H9 (cell line): ENCODE measurements at regions not wholly inside any gene's neighbourhood (a gene's known extent, or its start where the extent isn't known, plus 50 kb on each side); places are given as distances from the start of the nearest gene placed in this dataset.

Experiments used
- DNase-seq: peaks from one replicate; pipeline ENCODE4 v3.0.0-alpha.2; 2017
- H2AFZ ChIP-seq: one replicate; pipeline ENCODE4 v1.6.1; 2013; ENCODE audit warnings: mild to moderate bottlenecking, low read length, control low read depth, moderate library complexity
- H2AK5ac ChIP-seq: 2 replicates; pipeline ENCODE4 v1.6.1; 2013; ENCODE audit warnings: low read length, control low read depth, mixed read lengths; ENCODE audit not compliant: insufficient read length
- H2BK120ac ChIP-seq: one replicate; pipeline ENCODE4 v1.6.1; 2013; ENCODE audit warnings: low read depth, mild to moderate bottlenecking, low read length, control low read depth, inconsistent platforms; ENCODE audit not compliant: poor library complexity, severe bottlenecking
- H2BK12ac ChIP-seq: 2 replicates; pipeline ENCODE4 v1.6.1; 2013; ENCODE audit warnings: low read length, control low read depth, mixed read lengths, low read depth; ENCODE audit not compliant: insufficient read length
- H2BK15ac ChIP-seq: 2 replicates; pipeline ENCODE4 v1.6.1; 2013; ENCODE audit warnings: low read depth, low read length, control low read depth
- H2BK20ac ChIP-seq: one replicate; pipeline ENCODE4 v1.6.1; 2013; ENCODE audit warnings: low read depth, mild to moderate bottlenecking, low read length, control low read depth, inconsistent platforms; ENCODE audit not compliant: poor library complexity, severe bottlenecking
- H2BK5ac ChIP-seq: 2 replicates; pipeline ENCODE4 v1.6.1; 2013; ENCODE audit warnings: low read length, control low read depth, mixed read lengths; ENCODE audit not compliant: insufficient read length
- H3K14ac ChIP-seq: 2 replicates; pipeline ENCODE4 v1.6.1; 2013; ENCODE audit warnings: low read length, control low read depth; ENCODE audit not compliant: insufficient read depth
- H3K18ac ChIP-seq: 2 replicates; pipeline ENCODE4 v1.6.1; 2013; ENCODE audit warnings: low read depth, mild to moderate bottlenecking, mixed read lengths, low read length, control low read depth; ENCODE audit not compliant: insufficient read length
- H3K23ac ChIP-seq: 2 replicates; pipeline ENCODE4 v1.6.1; 2013; ENCODE audit warnings: low read length, control low read depth, mixed read lengths, low read depth; ENCODE audit not compliant: insufficient read length
- H3K23me2 ChIP-seq: 2 replicates; pipeline ENCODE4 v1.6.1; 2013; ENCODE audit warnings: low read depth, mild to moderate bottlenecking, mixed read lengths, low read length, control low read depth; ENCODE audit not compliant: insufficient read length, poor library complexity, severe bottlenecking
- H3K27ac ChIP-seq: 2 replicates; pipeline ENCODE4 v1.5.1; 2013; ENCODE audit warnings: low read length, control low read depth, mixed read lengths, low read depth; ENCODE audit not compliant: insufficient read length
- H3K27me3 ChIP-seq: 2 replicates; pipeline ENCODE4 v1.6.1; 2013; ENCODE audit warnings: low read length, control low read depth, inconsistent platforms; ENCODE audit not compliant: insufficient read depth
- H3K4ac ChIP-seq: 2 replicates; pipeline ENCODE4 v1.6.1; 2013; ENCODE audit warnings: low read depth, mild to moderate bottlenecking, control low read depth, inconsistent platforms, low read length, moderate library complexity
- H3K4me1 ChIP-seq: 2 replicates; pipeline ENCODE4 v1.6.1; 2013; ENCODE audit warnings: low read length, control low read depth, inconsistent platforms; ENCODE audit not compliant: insufficient read depth
- H3K4me2 ChIP-seq: 2 replicates; pipeline ENCODE4 v1.6.1; 2013; ENCODE audit warnings: low read length, control low read depth, mixed read lengths; ENCODE audit not compliant: insufficient read length, insufficient read depth
- H3K56ac ChIP-seq: 2 replicates; pipeline ENCODE4 v1.6.1; 2013; ENCODE audit warnings: low read depth, mild to moderate bottlenecking, mixed read lengths, low read length, control low read depth; ENCODE audit not compliant: insufficient read length
- H3K79me1 ChIP-seq: 2 replicates; pipeline ENCODE4 v1.6.1; 2013; ENCODE audit warnings: low read depth, mild to moderate bottlenecking, moderate library complexity, low read length, control low read depth, inconsistent platforms; ENCODE audit not compliant: insufficient read depth, poor library complexity, severe bottlenecking
- H3K79me2 ChIP-seq: 2 replicates; pipeline ENCODE4 v1.6.1; 2013; ENCODE audit warnings: low read length, control low read depth, inconsistent platforms; ENCODE audit not compliant: insufficient read depth
- H3K9ac ChIP-seq: 2 replicates; pipeline ENCODE4 v1.6.1; 2013; ENCODE audit warnings: low read length, control low read depth, mixed read lengths; ENCODE audit not compliant: insufficient read length; ENCODE audit errors: extremely low read depth
- H3K9me3 ChIP-seq: one replicate; pipeline ENCODE4 v1.6.1; 2013; ENCODE audit warnings: low read depth, low read length, inconsistent platforms; ENCODE audit not compliant: control insufficient read depth
- H3T11ph ChIP-seq: one replicate; pipeline ENCODE4 v1.6.1; 2013; ENCODE audit warnings: mild to moderate bottlenecking, low read length, control low read depth, inconsistent platforms
- H4K20me1 ChIP-seq: one replicate; pipeline ENCODE4 v1.6.1; 2013; ENCODE audit not compliant: control insufficient read depth, insufficient read length, insufficient read depth
- H4K5ac ChIP-seq: 2 replicates; pipeline ENCODE4 v1.6.1; 2013; ENCODE audit warnings: low read depth, mild to moderate bottlenecking, mixed read lengths, low read length, control low read depth; ENCODE audit not compliant: insufficient read length
- H4K8ac ChIP-seq: replicated peaks from 2 replicates; pipeline ENCODE4 v1.6.1; 2013; ENCODE audit warnings: low read length, control low read depth, mixed read lengths, low read depth; ENCODE audit not compliant: insufficient read length
- H4K91ac ChIP-seq: 2 replicates; pipeline ENCODE4 v1.6.1; 2013; ENCODE audit warnings: low read depth, mild to moderate bottlenecking, moderate library complexity, mixed read lengths, low read length, control low read depth; ENCODE audit not compliant: insufficient read length
- H3K27ac Mint-ChIP-seq, 3 experiments: 2 replicates in 2 of 3; 3 replicates in 1 of 3; pipeline ENCODE4 v1.8.0; 2020 to 2021; ENCODE audit warnings: mixed read lengths in 3 of 3, mild to moderate bottlenecking in 1 of 3, moderate library complexity in 1 of 3
- H3K27me3 Mint-ChIP-seq: 2 replicates; pipeline ENCODE4 v1.8.0; 2021; ENCODE audit warnings: low read depth, mild to moderate bottlenecking, moderate library complexity, mixed read lengths
- H3K36me3 Mint-ChIP-seq, 3 experiments: 2 replicates in 2 of 3; 3 replicates in 1 of 3; pipeline ENCODE4 v1.8.0; 2020 to 2021; ENCODE audit warnings: low read depth in 3 of 3, mixed read lengths in 3 of 3; ENCODE audit not compliant: insufficient read depth in 1 of 3
- H3K4me1 Mint-ChIP-seq, 2 experiments: 2 replicates each; pipeline ENCODE4 v1.8.0; 2020; ENCODE audit warnings: mixed read lengths in 2 of 2
- H3K4me3 Mint-ChIP-seq, 2 experiments: 2 replicates in 1 of 2; 3 replicates in 1 of 2; pipeline ENCODE4 v1.8.0; 2020 to 2021; ENCODE audit warnings: mild to moderate bottlenecking in 2 of 2, mixed read lengths in 2 of 2, moderate library complexity in 1 of 2
- H3K9me3 Mint-ChIP-seq, 2 experiments: 2 replicates in 1 of 2; 3 replicates in 1 of 2; pipeline ENCODE4 v1.8.0; 2020; ENCODE audit warnings: mild to moderate bottlenecking in 2 of 2, mixed read lengths in 2 of 2, moderate library complexity in 1 of 2
- CTCF ChIP-seq: fragments of 200-600 bp; sonication (generic); conservative IDR thresholded peaks from 3 replicates; pipeline ENCODE4 v1.8.0; 2021; ENCODE audit warnings: antibody characterized with exemption, mild to moderate bottlenecking
- WGBS: extraction: QIAGEN DNeasy Blood & Tissue Kit; methylation state at CpG from one replicate; pipeline ENCODE4 v1.1.7; 2013; ENCODE audit warnings: missing lambda C conversion rate, low lambda C conversion rate, mixed read lengths; ENCODE audit not compliant: insufficient read length; ENCODE audit errors: extremely low coverage; 5-methylcytosine and 5-hydroxymethylcytosine counted together

DNA sequence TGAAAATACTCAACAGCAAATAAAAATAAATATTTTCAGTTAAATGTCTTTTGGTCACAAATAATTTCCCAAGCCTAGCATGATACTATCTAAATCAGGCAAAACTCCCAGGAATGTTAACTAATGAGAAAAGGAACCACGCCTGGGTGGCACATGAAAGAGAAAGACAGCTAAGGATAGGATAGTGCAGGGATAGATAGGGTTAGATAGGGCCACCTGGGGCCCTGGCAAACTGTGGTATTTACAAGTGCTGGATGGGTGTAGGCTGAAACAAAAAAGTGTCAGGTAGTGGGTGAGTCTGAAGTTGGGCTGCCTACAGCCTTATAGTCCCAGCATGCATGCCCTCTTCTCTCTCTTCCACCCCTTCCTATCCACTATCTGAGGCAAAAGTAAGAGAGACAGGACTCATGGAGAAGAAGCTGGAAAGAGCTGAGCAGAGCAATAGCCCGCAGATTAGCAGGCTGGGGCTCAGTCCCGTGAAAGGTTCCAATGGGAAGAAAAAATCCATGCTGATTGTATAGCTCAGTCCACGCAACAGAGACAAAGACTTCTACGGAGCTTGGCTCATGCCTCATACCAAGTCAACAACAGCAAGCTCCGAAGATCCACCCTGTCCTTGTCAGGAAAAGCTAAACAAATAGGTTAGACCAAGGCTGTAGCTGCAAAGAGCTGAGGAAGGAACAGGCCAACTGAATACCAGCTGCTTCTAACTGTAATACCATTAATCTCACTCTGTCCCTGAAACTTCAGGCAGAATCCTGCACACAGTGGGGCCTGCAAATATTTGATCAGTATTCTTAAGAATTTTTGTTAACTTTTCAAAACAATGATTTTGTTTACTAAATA lies 342.1 kb upstream of the ATP11B start:
- Mint-ChIP-seq H3K4me3 (peak overlapping the region in 1 of 2 experiments; percentile 17; a peak in 1 of 5 replicates), H3K4me1 (peaks cover 15 to 22% of the 10 kb centered on the region in 2 experiments), H3K27ac (peak overlapping the region in 1 of 3 experiments; percentile 12; a peak in 1 of 7 replicates), H3K36me3 (peaks cover 0 to 7% (median 2%) of the 10 kb centered on the region in 3 experiments; a peak in 3 of 7 replicates), H3K9me3 (peaks cover 0 to 6% of the 10 kb centered on the region in 2 experiments; a peak in 4 of 5 replicates), H3K27me3 (no peaks in the 10 kb centered on the region)
- Histone ChIP-seq H2BK5ac (no peak overlapping the region), H3K79me2 (no peaks in the 10 kb centered on the region), H3K4me2 (no peak overlapping the region), H2AFZ (no peak overlapping the region), H3K18ac (no peak overlapping the region), H2BK120ac (no peak overlapping the region), H3K79me1 (no peaks in the 10 kb centered on the region), H3K14ac (no peak overlapping the region), H4K8ac (no peak overlapping the region), H3K9me3 (no peaks in the 10 kb centered on the region), H3K4ac (no peak overlapping the region), H3K27ac (no peak overlapping the region), H4K20me1 (no peaks in the 10 kb centered on the region), H2BK20ac (no peak overlapping the region), H4K91ac (no peak overlapping the region), H3K23me2 (no peaks in the 10 kb centered on the region), H3K4me1 (no peaks in the 10 kb centered on the region), H4K5ac (no peak overlapping the region), H3T11ph (no peak overlapping the region), H3K23ac (no peak overlapping the region), H2AK5ac (no peak overlapping the region), H2BK15ac (no peak overlapping the region), H3K56ac (no peak overlapping the region), H3K27me3 (no peaks in the 10 kb centered on the region), H3K9ac (no peak overlapping the region), H2BK12ac (no peak overlapping the region)
- no peak for DNase-seq
- no CpG with 5 or more reads among the region's 6 CpGs for WGBS
- TF ChIP-seq CTCF, result no peak
